ENCODE measurements at regions not wholly inside any gene's neighbourhood (a gene's known extent, or its start where the extent isn't known, plus 50 kb on each side); places are given as distances from the start of the nearest gene placed in this dataset.

- no peak for ATAC-seq (ENCODE audit: low read depth)
- TF ChIP-seq CTCF (IDR thresholded peaks at IDR 0.05), result no peak
- peaks cover 7% of the 10 kb centered on the region for H3K9me3 Mint-ChIP-seq
Observed at GRCh38 chr16:17769065-17769464, 298.3 kb upstream of the XYLT1 start.

GRCh38 chr16:17768257-17768656 is 297.5 kb upstream of the XYLT1 start:
- Mint-ChIP-seq H3K9me3 (peaks cover 7% of the 10 kb centered on the region), H3K27me3 (peaks cover 6% of the 10 kb centered on the region), H3K4me3 (no peak overlapping the region), H3K36me3 (ENCODE audit: low read depth) (no peaks in the 10 kb centered on the region), H3K4me1 (no peaks in the 10 kb centered on the region), H3K27ac (no peak overlapping the region)
- POLR2A ChIA-PET, result no interaction called here
- CTCF ChIA-PET, result no interaction called here
- ATAC-seq (ENCODE audit: low read depth) (no peak), DNase-seq (no peak)
- intact Hi-C loops (cut with micrococcal nuclease), result no loop called here
- TF ChIP-seq CTCF (IDR thresholded peaks at IDR 0.05), result no peak

More at GRCh38 chr16:17769065-17769464, 298.3 kb upstream of the XYLT1 start:
- DNase-seq, result no peak
- no peak overlapping the region for H3K4me3 Mint-ChIP-seq
- H3K4me1 Mint-ChIP-seq, result no peaks in the 10 kb centered on the region
- H3K27ac Mint-ChIP-seq, result no peak overlapping the region
- intact Hi-C loops (cut with micrococcal nuclease), result no loop called here
- ChIA-PET CTCF (no interaction called here), POLR2A (no interaction called here)
- H3K27me3 Mint-ChIP-seq, result peaks cover 2% of the 10 kb centered on the region
- H3K36me3 Mint-ChIP-seq (ENCODE audit: low read depth), result no peaks in the 10 kb centered on the region

GRCh38 chr16:17766012-17766411 is 295.3 kb upstream of the XYLT1 start:
- no peak for TF ChIP-seq CTCF (IDR thresholded peaks at IDR 0.05)

GRCh38 chr16:17759451-17760390 is 289.0 kb upstream of the XYLT1 start:
- no peaks in the 10 kb centered on the region for H3K4me1 Mint-ChIP-seq
- ATAC-seq (ENCODE audit: low read depth) (no peak), DNase-seq (no peak)
- peaks cover 7% of the 10 kb centered on the region for H3K27me3 Mint-ChIP-seq
- intact Hi-C loops (cut with micrococcal nuclease), result no loop called here
- no peak for TF ChIP-seq CTCF (IDR thresholded peaks at IDR 0.05)
- no peaks in the 10 kb centered on the region for H3K9me3 Mint-ChIP-seq
- H3K27ac Mint-ChIP-seq, result no peak overlapping the region
- no peaks in the 10 kb centered on the region for H3K36me3 Mint-ChIP-seq (ENCODE audit: low read depth)
- ChIA-PET CTCF (no interaction called here), POLR2A (no interaction called here)
- no peak overlapping the region for H3K4me3 Mint-ChIP-seq

More at GRCh38 chr16:17766012-17766411, 295.3 kb upstream of the XYLT1 start:
- peaks cover 6% of the 10 kb centered on the region for H3K9me3 Mint-ChIP-seq
- ATAC-seq (ENCODE audit: low read depth) (no peak), DNase-seq (no peak)
- no peaks in the 10 kb centered on the region for H3K4me1 Mint-ChIP-seq
- no peaks in the 10 kb centered on the region for H3K36me3 Mint-ChIP-seq (ENCODE audit: low read depth)
- peaks cover 8% of the 10 kb centered on the region for H3K27me3 Mint-ChIP-seq
- POLR2A ChIA-PET, result no interaction called here
- no peak overlapping the region for H3K4me3 Mint-ChIP-seq
- CTCF ChIA-PET, result no interaction called here
- H3K27ac Mint-ChIP-seq, result no peak overlapping the region
- intact Hi-C loops (cut with micrococcal nuclease), result no loop called here

- no peaks in the 10 kb centered on the region for H3K36me3 Mint-ChIP-seq (ENCODE audit: low read depth)
- DNase-seq (no peak), ATAC-seq (ENCODE audit: low read depth) (no peak)
- no peaks in the 10 kb centered on the region for H3K9me3 Mint-ChIP-seq
- no peaks in the 10 kb centered on the region for H3K4me1 Mint-ChIP-seq
- ChIA-PET CTCF (no interaction called here), POLR2A (no interaction called here)
- H3K27me3 Mint-ChIP-seq, result peaks cover 3% of the 10 kb centered on the region
- TF ChIP-seq CTCF (IDR thresholded peaks at IDR 0.05), result no peak
- no peak overlapping the region for H3K27ac Mint-ChIP-seq
- intact Hi-C loops (cut with micrococcal nuclease), result no loop called here
- H3K4me3 Mint-ChIP-seq, result no peak overlapping the region
Observed at GRCh38 chr16:17757808-17758207, 287.0 kb upstream of the XYLT1 start.
